GM21825 (cell line): ENCODE measurements at regions not wholly inside any gene's neighbourhood (a gene's known extent, or its start where the extent isn't known, plus 50 kb on each side); places are given as distances from the start of the nearest gene placed in this dataset.

Experiments
- ATAC-seq: cut with Tn5 transposase; IDR thresholded peaks from one replicate; pipeline ENCODE4 v1.9.1; 2021; ENCODE audit warnings: mild to moderate bottlenecking, moderate library complexity; ENCODE audit not compliant: unreplicated experiment

GRCh38 chr14:44309331-44309730, 197.8 kb downstream of the FSCB start:
- ATAC-seq: no peak

GRCh38 chr14:44300916-44301315, 206.2 kb downstream of the FSCB start:
- no peak for ATAC-seq

DNA sequence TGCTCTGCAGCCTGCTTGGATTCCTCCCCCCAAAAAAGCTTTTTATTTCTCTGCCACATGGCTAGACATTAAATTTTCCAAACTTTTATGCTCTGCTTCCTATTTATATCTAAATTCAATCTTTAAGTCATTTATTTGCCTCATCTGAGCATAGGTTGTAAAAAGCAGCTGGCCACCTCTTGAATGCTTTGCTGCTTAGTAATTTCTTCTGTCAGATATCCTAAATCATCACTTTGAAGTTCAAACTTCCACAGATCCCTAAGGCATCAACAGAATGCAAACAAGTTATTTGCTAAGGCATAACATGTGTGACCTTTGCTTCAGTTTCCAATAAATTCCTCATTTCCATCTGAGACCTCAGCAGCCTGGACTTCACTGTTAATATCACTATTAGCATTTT, 209.6 kb downstream of the FSCB start:
- no peak for ATAC-seq

GRCh38 chr14:44291366-44291915, 215.6 kb downstream of the FSCB start:
- ATAC-seq: no peak

DNA sequence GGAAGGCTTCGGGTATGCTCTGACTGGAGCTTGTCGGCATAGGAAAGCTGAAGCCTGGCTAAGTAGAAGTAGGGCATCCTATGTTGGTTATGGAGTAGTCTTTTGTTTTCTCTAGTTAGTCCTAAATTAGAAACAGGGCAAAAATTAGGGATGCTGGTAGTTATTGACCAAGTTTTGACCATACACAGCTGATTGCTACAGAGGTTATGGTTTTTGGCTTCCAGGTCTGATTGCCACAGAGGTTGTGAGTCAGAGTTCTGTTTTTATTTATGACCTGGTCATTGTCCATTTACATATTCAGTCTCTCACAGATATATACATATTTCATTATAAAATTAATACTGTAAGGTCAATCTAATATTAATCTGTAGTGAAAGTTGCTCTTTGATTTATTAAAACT, 219.2 kb downstream of the FSCB start:
- no peak for ATAC-seq

DNA sequence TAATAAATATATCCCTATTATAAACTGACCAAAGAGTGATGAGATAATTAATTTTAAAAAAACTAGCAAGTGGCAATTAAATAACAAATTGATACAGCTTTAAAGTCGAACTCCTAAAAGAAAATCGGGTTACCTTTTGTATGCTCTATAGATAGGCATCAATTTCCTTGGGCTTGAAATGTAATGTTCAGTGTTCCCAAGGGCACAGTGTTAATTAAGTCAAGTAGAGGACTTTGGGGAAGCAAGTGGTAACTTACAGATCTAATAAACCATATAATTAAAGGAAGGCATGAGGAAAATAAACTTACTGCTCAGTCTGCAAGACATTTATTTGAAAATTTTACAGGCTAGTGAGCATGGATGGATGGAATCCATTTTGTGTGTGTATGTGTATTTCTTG, 220.9 kb downstream of the FSCB start:
- ATAC-seq: no peak

DNA sequence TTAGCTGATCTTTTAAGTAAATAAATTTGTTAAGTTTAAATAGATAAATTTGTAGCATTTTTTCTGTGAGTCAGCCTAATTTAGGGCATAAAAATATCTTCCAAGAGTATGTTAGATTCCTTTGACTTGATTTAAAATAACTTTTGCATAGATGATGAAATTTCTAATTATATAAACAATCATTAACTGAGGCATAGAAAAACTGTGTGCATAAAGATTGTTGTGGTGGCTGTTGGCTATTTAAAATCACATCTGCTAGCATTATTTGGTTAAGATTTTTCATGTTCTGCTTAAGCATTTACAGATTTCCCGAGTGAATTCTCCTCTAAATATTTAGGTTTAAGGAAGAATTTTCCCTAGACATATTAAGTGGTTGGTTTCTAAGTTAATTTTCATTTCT, 223.2 kb downstream of the FSCB start:
- ATAC-seq: no peak

DNA sequence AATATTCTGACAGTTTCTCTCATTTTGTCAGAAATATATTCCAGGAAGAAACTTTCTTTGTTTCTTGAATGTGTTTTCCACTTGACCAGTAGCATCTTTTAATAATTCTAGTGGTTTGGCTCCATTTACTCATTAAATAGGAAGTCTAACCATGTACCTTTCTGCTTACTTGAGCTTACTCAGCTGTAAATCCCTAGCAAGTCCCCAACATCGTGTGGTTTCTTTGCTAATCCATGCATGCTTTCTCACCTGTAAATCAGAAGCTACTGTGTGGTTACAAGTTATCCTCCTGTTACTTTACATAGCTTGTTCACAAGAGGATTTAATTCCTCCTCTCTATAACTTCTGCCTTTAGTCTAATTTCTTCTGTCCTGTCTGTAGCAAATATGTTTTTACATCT, 227.7 kb downstream of the FSCB start:
- no peak for ATAC-seq

- ATAC-seq: no peak
Observed at GRCh38 chr14:44271637-44272036, 235.4 kb downstream of the FSCB start.

- ATAC-seq: no peak
Observed at GRCh38 chr14:44271006-44271405, 236.1 kb downstream of the FSCB start.

DNA sequence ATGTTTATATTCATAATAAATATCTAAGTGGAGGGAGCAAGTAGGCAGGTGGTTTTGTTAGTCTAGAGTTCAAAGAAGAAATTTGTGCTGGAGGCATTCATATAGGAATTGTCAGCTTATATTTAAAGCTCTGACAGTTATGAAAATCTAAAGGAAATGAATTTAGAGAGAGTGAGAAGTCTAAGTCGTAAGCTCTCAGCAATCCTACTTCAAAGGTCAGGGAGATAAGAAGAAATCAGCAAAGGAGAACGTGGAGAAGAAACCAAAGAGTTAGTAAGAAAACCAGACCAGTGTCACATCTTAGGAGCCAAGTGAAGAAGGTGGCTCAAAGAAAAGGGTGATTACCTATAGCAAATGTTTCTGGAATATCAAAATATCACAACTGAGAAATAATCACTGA, 241.8 kb downstream of the FSCB start:
- ATAC-seq: no peak

- no peak for ATAC-seq
Observed at GRCh38 chr14:44215660-44216059, 291.4 kb downstream of the FSCB start.

GRCh38 chr14:44211718-44212117, 295.4 kb downstream of the FSCB start:
- no peak for ATAC-seq

GRCh38 chr14:44204061-44204835, 302.8 kb downstream of the FSCB start:
- ATAC-seq: no peak

DNA sequence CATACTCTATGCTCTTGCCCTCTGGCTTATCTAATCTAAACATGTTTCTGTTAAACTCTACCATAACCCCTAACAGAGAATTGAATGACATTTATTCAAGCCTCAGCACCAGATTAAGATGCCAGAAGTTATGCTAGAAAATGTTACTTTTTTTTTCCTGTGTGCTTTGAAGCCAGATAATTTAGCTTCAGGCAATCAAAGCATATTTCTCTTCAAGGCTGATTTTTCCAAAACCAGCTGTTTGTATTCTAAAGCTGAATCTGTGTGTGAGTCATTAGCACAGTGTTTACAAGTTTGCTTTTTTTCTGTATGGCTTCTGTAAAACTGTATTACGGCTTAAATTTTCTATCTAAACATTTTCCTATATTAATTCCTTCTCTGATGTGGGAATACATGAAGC, 326.1 kb downstream of the FSCB start:
- no peak for ATAC-seq

GRCh38 chr14:44170556-44170955, 336.5 kb downstream of the FSCB start:
- ATAC-seq: no peak

DNA sequence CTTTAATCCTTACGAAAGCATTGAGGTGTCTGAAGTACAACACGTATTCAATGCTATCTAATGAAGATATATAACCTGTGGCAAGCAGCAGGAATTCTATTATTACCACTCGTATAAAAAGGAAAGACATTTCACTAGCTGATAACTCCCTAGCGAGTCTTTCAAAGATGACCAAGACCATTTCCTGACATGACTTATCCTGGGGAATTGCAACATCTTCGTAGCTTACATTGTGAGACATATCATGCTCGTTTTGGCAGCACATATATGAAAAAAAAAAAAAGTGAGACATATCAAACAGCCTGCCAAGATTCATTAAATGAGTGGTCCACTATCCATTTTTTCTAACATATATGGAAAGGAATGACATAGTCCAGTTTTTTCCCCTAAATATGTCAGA, 337.0 kb downstream of the FSCB start:
- no peak for ATAC-seq

- no peak for ATAC-seq
Observed at GRCh38 chr14:44168566-44168965, 338.5 kb downstream of the FSCB start.

DNA sequence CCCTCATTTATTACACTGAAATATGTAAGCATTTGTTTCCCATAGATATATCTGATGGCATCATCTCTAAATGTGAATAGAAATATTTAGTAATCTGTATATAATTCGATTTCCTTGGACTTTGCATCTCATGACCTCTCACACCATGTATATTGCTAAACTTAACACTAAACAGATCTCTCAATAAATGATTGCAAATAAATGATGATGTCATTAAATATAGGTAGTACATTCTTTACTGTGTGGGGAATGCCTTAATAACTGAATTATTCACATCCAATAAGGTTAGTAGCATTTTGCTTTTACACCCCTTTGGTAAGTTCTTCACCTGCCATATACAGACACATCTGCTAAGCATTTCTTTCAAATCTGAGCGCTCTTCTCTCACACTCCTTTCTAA, 340.5 kb downstream of the FSCB start:
- ATAC-seq: no peak

GRCh38 chr14:44165936-44166335, 341.1 kb downstream of the FSCB start:
- ATAC-seq: no peak

- no peak for ATAC-seq
Observed at GRCh38 chr14:44165286-44165685, 341.8 kb downstream of the FSCB start.

GRCh38 chr14:44163946-44164345, 343.1 kb downstream of the FSCB start:
- ATAC-seq: no peak

GRCh38 chr14:44162197-44162596, 344.9 kb downstream of the FSCB start:
- no peak for ATAC-seq
